HepG2 (cell line): ENCODE measurements at regions not wholly inside any gene's neighbourhood (a gene's known extent, or its start where the extent isn't known, plus 50 kb on each side); places are given as distances from the start of the nearest gene placed in this dataset.

Experiments used
- ATAC-seq: fragments of 200-7000 bp; cut with Tn5 transposase; 3 replicates; pipeline ENCODE4 v1.9.1; 2020; ENCODE audit warnings: mild to moderate bottlenecking, moderate library complexity
- BruUV-seq: library from RNA; stranded (reverse); fragments of 400-500 nt; replicated peaks from 2 replicates; lab custom pipeline; 2021; lab: Mats Ljungman, UMichigan
- CTCF ChIA-PET: fragments of 300-600 bp; formaldehyde crosslinking; extraction: SDS; loops from one replicate; lab custom pipeline; 2021; ENCODE audit warnings: low total read pairs, inconsistent platforms, low intra/inter-chr PET ratio; lab: Yijun Ruan, JAX
- POLR2A ChIA-PET: fragments of 350-600 bp; sonication (Branson Sonifier 250); formaldehyde crosslinking; loops from one replicate; lab custom pipeline; 2020; ENCODE audit warnings: antibody characterized with exemption, inconsistent platforms; lab: Yijun Ruan, JAX
- DNase-seq: peaks from one replicate; pipeline ENCODE4 v3.0.0-alpha.2; 2015; ENCODE audit warnings: low spot score
- FAIRE-seq: peaks from 3 replicates; lab custom pipeline; 2011; peaks lifted over from hg19 to GRCh38; lab: Jason Lieb, UNC
- H2AFZ ChIP-seq: one replicate; pipeline ENCODE4 v1.6.1; 2011; ENCODE audit warnings: low read length, inconsistent platforms
- H3K27ac ChIP-seq: fragments of 300-600 bp; 3 replicates; pipeline ENCODE4 v1.8.0; 2011; ENCODE audit warnings: mixed run types, mild to moderate bottlenecking, mixed read lengths, low read length, inconsistent platforms; ENCODE audit not compliant: insufficient read depth; ENCODE audit errors: extremely low read length
- H3K27me3 ChIP-seq, 2 experiments: fragments of 200-600 bp in 1 of 2; 2 replicates in 1 of 2; 3 replicates in 1 of 2; pipeline versions ENCODE4 v1.6.0 to v1.8.0; 2011; ENCODE audit warnings: low read length in 2 of 2, mild to moderate bottlenecking in 2 of 2, moderate library complexity in 2 of 2, inconsistent platforms in 1 of 2; ENCODE audit not compliant: insufficient read depth in 2 of 2, control insufficient read depth in 1 of 2
- H3K36me3 ChIP-seq, 2 experiments: fragments of 200-600 bp in 1 of 2; replicated peaks in 1 of 2; 2 replicates in 1 of 2; 3 replicates in 1 of 2; pipeline versions ENCODE4 v1.5.1 to v1.8.0; 2011; ENCODE audit warnings: low read length in 2 of 2, inconsistent platforms in 1 of 2; ENCODE audit not compliant: insufficient read depth in 2 of 2, control insufficient read depth in 1 of 2
- H3K4me1 ChIP-seq: 2 replicates; pipeline ENCODE4 v1.5.1; 2012; ENCODE audit warnings: low read length, inconsistent platforms; ENCODE audit not compliant: insufficient read depth
- H3K4me2 ChIP-seq: 2 replicates; pipeline ENCODE4 v1.6.0; 2011; ENCODE audit warnings: low read depth, low read length, inconsistent platforms
- H3K4me3 ChIP-seq, 3 experiments: fragments of 200-600 bp in 1 of 3; sonication (generic), shearing (Covaris generic) in 1 of 3; replicated peaks in 1 of 3; 2 replicates each; pipeline ENCODE4 v1.5.1; 2011 to 2016; ENCODE audit warnings: low read length in 3 of 3, inconsistent platforms in 2 of 3, low read depth in 2 of 3, mild to moderate bottlenecking in 2 of 3, control low read depth in 1 of 3, mixed read lengths in 1 of 3; ENCODE audit not compliant: insufficient read depth in 1 of 3
- H3K79me2 ChIP-seq: one replicate; pipeline ENCODE4 v1.6.1; 2011; ENCODE audit warnings: low read length, inconsistent platforms; ENCODE audit not compliant: insufficient read depth
- H3K9ac ChIP-seq: 2 replicates; pipeline ENCODE4 v1.6.0; 2011; ENCODE audit warnings: mild to moderate bottlenecking, low read depth, low read length, inconsistent platforms; ENCODE audit not compliant: insufficient read depth
- H3K9me3 ChIP-seq: 2 replicates; pipeline ENCODE4 v1.5.1; 2012; ENCODE audit warnings: mild to moderate bottlenecking, low read length
- H4K20me1 ChIP-seq: 2 replicates; pipeline ENCODE4 v1.6.0; 2011; ENCODE audit warnings: inconsistent platforms, mild to moderate bottlenecking, low read length, moderate library complexity; ENCODE audit not compliant: insufficient read depth
- ELF3 ChIP-seq: IDR thresholded peaks from 2 replicates; pipeline ENCODE4 v1.6.1; 2016; ENCODE audit warnings: missing genetic modification reagents, missing compliant biosample characterization
- EZH2 ChIP-seq: conservative IDR thresholded peaks from 2 replicates; pipeline ENCODE4 v1.6.1; 2012; ENCODE audit warnings: mild to moderate bottlenecking, low read depth, low read length, moderate library complexity
- MAFF ChIP-seq: IDR thresholded peaks from 2 replicates; pipeline ENCODE4 v1.6.1; 2011; ENCODE audit warnings: low read depth, low read length, improper control_type of control experiment
- RFX1 ChIP-seq: fragments of 450-650 bp; IDR thresholded peaks from 2 replicates; pipeline ENCODE4 v1.6.1; 2017
- ZBTB46 ChIP-seq: sonication (generic); formaldehyde crosslinking; IDR thresholded peaks from 2 replicates; pipeline ENCODE4 v1.4.0; 2020; ENCODE audit warnings: mild to moderate bottlenecking, missing genetic modification reagents, borderline replicate concordance
- ZEB1 ChIP-seq: IDR thresholded peaks from 2 replicates; pipeline ENCODE4 v1.6.1; 2012; ENCODE audit warnings: mild to moderate bottlenecking, low read depth, inconsistent platforms; ENCODE audit not compliant: insufficient replicate concordance
- ZNF253 ChIP-seq: sonication (generic); formaldehyde crosslinking; IDR thresholded peaks from 2 replicates; pipeline ENCODE4 v1.8.0; 2022; ENCODE audit warnings: mild to moderate bottlenecking, missing genetic modification reagents, borderline replicate concordance
- ZNF30 ChIP-seq: sonication (generic); formaldehyde crosslinking; IDR thresholded peaks from 2 replicates; pipeline ENCODE4 v1.5.0; 2020; ENCODE audit warnings: mild to moderate bottlenecking, missing genetic modification reagents
- ZNF513 ChIP-seq: sonication (generic); formaldehyde crosslinking; conservative IDR thresholded peaks from 2 replicates; pipeline ENCODE4 v1.5.0; 2020; ENCODE audit warnings: missing genetic modification reagents
- ZNF564 ChIP-seq: sonication (generic); formaldehyde crosslinking; IDR thresholded peaks from 2 replicates; pipeline ENCODE4 v1.8.1; 2023; ENCODE audit warnings: mild to moderate bottlenecking, missing genetic modification reagents
- ZNF883 ChIP-seq: sonication (generic); formaldehyde crosslinking; IDR thresholded peaks from 2 replicates; pipeline ENCODE4 v1.5.1; 2020; ENCODE audit warnings: mild to moderate bottlenecking, missing genetic modification reagents; ENCODE audit errors: not compliant biosample characterization
- WGBS: methylation state at CpG from one replicate; pipeline ENCODE4 v1.1.6; 2017; ENCODE audit warnings: low lambda C conversion rate; 5-methylcytosine and 5-hydroxymethylcytosine counted together
- in situ Hi-C: cut with HindIII; loops from 2 replicates; pipeline ENCODE4 v1.10.0; 2017; ENCODE audit warnings: low pct_unique_long_range_greater_than_20kb; ENCODE audit not compliant: extremely low pct_ligation_motif_present
- intact Hi-C: fragments of 100-400 bp; cut with micrococcal nuclease; formaldehyde crosslinking; loops from one replicate; pipeline ENCODE4 v1.10.0; 2022; ENCODE audit not compliant: unreplicated experiment

GRCh38 chr12:115519359-115519758, 758.1 kb downstream of the MED13L start (continued):
- TF ChIP-seq ZNF513 (no peak), ZNF883 (CRISPR knock-in tag) (no peak), MAFF (no peak), ZNF253 (CRISPR knock-in tag) (no peak), EZH2 (no peak), RFX1 (no peak), ZNF30 (CRISPR knock-in tag) (no peak), ELF3 (CRISPR knock-in tag) (no peak)

GRCh38 chr12:115517913-115518312, 759.6 kb downstream of the MED13L start:
- 34% methylated on average over 4 of the region's 4 CpGs for WGBS

More at GRCh38 chr12:115517913-115518312, 759.6 kb downstream of the MED13L start:
- Histone ChIP-seq H4K20me1 (no peaks in the 10 kb centered on the region), H3K4me2 (no peak overlapping the region), H3K9ac (no peak overlapping the region), H3K36me3 (no peaks in the 10 kb centered on the region), H3K9me3 (peaks cover 14% of the 10 kb centered on the region), H3K4me1 (no peaks in the 10 kb centered on the region), H3K27ac (no peak overlapping the region), H3K79me2 (no peaks in the 10 kb centered on the region), H3K27me3 (peaks cover 0 to 13% of the 10 kb centered on the region in 2 experiments; a peak in 2 of 5 replicates), H2AFZ (no peak overlapping the region), H3K4me3 (no peak overlapping the region)
- ChIA-PET POLR2A (no interaction called here), CTCF (no interaction called here)
- ATAC-seq = no peak
- in situ Hi-C loops (no loop called here), intact Hi-C loops (no loop called here)
- BruUV-seq = no TSS peak
- no peak for FAIRE-seq
- TF ChIP-seq ZBTB46 (CRISPR knock-in tag) = no peak
- TF ChIP-seq ZEB1 = no peak
- peak; percentile 91; the same call in 1 of the 2 replicates for TF ChIP-seq ZNF564 (CRISPR knock-in tag)
- DNase-seq = no peak
